ENCODE measurements at regions not wholly inside any gene's neighbourhood (a gene's known extent, or its start where the extent isn't known, plus 50 kb on each side); places are given as distances from the start of the nearest gene placed in this dataset.

GRCh38 chr2:19725392-19725791 lies 176.4 kb downstream of the TTC32 start:
- no peak for TF ChIP-seq ZFX (IDR thresholded peaks at IDR 0.05)
- TF ChIP-seq, protein P1, sequence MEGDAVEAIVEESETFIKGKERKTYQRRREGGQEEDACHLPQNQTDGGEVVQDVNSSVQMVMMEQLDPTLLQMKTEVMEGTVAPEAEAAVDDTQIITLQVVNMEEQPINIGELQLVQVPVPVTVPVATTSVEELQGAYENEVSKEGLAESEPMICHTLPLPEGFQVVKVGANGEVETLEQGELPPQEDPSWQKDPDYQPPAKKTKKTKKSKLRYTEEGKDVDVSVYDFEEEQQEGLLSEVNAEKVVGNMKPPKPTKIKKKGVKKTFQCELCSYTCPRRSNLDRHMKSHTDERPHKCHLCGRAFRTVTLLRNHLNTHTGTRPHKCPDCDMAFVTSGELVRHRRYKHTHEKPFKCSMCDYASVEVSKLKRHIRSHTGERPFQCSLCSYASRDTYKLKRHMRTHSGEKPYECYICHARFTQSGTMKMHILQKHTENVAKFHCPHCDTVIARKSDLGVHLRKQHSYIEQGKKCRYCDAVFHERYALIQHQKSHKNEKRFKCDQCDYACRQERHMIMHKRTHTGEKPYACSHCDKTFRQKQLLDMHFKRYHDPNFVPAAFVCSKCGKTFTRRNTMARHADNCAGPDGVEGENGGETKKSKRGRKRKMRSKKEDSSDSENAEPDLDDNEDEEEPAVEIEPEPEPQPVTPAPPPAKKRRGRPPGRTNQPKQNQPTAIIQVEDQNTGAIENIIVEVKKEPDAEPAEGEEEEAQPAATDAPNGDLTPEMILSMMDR (conservative IDR thresholded peaks at IDR 0.05) = no peak

All from C4-2B (cell line).